GM19023 (cell line): ENCODE measurements at regions not wholly inside any gene's neighbourhood (a gene's known extent, or its start where the extent isn't known, plus 50 kb on each side); places are given as distances from the start of the nearest gene placed in this dataset.
"Not testable (repeated sequence)": the region's sequence is repeated elsewhere in the genome, so short reads cannot be mapped to it uniquely, and the experiment has no call there.

Experiments
- ATAC-seq: cut with Tn5 transposase; IDR thresholded peaks from one replicate; pipeline ENCODE4 v1.9.1; 2021; ENCODE audit warnings: mild to moderate bottlenecking, moderate library complexity; ENCODE audit not compliant: unreplicated experiment

- not testable (repeated sequence) for ATAC-seq
Observed at GRCh38 chr9:104195142-104195541, 101.0 kb downstream of the SMC2 start.

- no peak for ATAC-seq
Observed at GRCh38 chr9:104200456-104200994, 106.4 kb downstream of the SMC2 start.

- no peak for ATAC-seq
Observed at GRCh38 chr9:104206766-104207165, 112.7 kb downstream of the SMC2 start.

DNA sequence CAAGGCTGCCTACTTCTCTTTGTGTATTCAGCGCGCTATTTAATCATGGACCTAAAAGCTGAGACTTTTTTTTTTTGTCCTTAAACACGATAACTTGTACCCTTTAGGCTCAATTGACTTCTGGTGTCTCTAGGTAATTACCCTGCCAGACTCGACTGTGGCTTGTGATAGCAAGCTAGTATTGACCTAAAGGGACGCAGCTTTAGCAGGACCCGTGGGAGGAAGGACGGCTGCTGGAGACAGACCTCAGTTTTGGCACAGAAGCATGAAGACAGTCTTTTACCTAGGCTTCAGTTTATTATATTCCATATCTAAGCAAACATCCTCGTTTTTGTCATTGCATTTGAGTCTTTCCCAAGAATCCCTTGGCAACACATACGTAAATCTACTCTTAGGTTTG is 115.3 kb downstream of the SMC2 start:
- ATAC-seq = no peak

GRCh38 chr9:104227108-104227507 is 133.0 kb downstream of the SMC2 start:
- ATAC-seq = no peak

GRCh38 chr9:104232781-104233341 is 138.8 kb downstream of the SMC2 start:
- ATAC-seq = no peak

DNA sequence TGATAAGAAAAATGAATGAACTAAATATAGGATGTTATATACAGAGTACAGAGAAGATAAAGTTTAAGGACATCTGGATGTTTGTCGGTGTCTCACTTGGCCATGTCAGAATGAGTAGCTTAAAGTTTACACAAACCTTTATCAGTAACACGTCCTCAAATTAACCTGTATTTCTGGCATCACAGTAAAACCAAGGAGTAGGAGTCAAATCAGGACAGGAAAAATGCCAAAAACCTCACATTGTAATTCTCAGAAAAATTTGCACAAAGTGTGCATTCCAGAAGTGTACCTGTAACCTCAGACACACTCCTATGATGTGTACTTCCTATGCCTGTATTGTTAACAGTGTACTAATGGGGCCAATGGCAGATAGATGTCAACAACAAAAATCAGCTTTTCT is 139.3 kb downstream of the SMC2 start:
- no peak for ATAC-seq

- not testable (repeated sequence) for ATAC-seq
Observed at GRCh38 chr9:104234632-104235337, 140.7 kb downstream of the SMC2 start.

DNA sequence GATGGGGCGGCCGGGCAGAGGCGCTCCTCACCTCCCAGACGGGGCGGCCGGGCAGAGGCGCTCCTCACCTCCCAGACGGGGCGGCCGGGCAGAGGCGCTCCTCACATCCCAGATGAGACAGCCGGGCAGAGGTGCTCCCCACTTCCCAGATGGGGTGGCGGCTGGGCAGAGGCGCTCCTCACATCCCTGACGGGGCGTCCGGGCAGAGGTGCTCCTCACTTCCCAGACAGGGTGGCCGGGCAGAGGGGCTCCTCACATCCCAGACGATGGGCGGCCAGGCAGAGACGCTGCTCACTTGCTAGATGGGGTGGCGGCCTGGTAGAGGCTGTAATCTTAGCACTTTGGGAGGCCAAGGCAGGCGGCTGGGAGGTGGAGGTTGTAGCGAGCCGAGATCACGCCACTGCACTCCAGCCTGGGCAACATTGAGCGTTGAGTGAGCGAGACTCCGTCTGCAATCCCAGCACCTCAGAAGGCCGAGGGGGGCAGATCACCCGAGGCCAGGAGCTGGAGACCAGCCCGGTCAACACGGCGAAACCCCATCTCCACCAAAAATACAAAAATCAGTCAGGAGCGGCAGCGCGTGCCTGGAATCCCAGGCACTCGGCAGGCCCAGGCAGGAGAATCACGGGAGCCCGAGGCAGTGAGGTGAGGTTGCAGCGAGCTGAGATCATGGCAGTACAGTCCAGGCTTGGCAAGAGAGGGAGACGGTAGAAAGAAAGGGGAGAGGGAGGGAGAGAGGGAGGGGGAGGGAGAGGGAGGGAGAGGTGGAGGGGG is 141.4 kb downstream of the SMC2 start:
- not testable (repeated sequence) for ATAC-seq

- no peak for ATAC-seq
Observed at GRCh38 chr9:104238668-104239067, 144.6 kb downstream of the SMC2 start.

DNA sequence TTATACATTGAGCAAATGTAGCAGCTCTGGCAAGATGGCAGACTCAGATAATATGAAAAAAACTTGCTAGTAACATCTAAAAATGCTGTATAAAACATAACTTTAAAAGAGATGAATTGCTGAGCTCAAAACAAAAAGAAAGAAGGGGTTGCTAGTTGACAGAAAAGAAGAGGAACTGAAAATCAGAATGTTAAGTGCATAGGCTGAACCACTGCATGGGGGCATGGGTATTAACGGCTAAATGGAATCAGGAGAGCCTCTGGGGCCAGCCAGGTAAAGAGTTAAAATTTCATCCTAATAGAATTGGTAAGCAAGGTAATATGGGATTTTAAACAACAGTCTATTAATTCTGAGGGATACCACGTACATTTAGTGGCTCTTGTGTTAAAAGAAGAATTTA is 146.8 kb downstream of the SMC2 start:
- no peak for ATAC-seq

GRCh38 chr9:104245925-104246324 is 151.8 kb downstream of the SMC2 start:
- no peak for ATAC-seq

- ATAC-seq = no peak
Observed at GRCh38 chr9:104247899-104248460, 153.9 kb downstream of the SMC2 start.

GRCh38 chr9:104256031-104256695 is 162.1 kb downstream of the SMC2 start:
- ATAC-seq = no peak

DNA sequence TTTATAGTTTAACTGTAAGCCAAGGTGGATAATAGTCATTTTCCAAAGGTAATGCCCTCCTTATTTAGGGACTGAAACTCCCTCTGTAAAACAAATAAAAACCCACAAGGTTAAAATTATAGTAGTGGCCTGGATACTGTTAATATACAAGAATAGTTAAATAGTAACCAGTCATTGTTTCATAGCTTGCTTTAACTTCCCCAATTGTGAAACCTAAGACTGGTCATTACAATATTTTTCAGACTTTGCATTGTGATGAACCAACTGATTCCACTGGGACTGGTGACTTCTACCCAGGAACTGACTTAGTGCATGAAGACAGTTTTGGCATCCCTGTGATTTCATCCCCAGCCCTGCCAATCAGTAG is 162.6 kb downstream of the SMC2 start:
- ATAC-seq = no peak

- ATAC-seq = no peak
Observed at GRCh38 chr9:104258296-104259011, 164.3 kb downstream of the SMC2 start.

- no peak for ATAC-seq
Observed at GRCh38 chr9:104260004-104260403, 165.9 kb downstream of the SMC2 start.

DNA sequence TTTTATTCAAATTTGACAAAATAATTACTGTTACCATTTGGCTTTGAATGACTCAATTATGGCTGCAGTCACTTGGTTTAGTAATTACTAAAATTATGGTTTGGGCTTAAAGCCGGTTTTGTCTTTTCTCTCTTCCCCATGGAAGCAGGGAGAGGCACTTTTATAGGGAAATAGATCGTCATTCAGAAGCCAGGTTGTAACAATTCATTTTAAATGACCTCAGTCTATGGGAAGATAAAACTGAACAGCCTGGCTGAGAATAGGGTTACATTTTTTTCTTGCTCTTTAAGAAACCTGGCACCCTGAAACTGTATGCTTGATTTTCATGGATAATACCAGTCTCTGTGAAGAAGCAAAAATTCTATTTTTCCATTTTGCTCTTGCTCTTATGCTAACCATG is 169.8 kb downstream of the SMC2 start:
- ATAC-seq = no peak

- ATAC-seq = no peak
Observed at GRCh38 chr9:104264431-104264830, 170.3 kb downstream of the SMC2 start.

- no peak for ATAC-seq
Observed at GRCh38 chr9:104269374-104269773, 175.3 kb downstream of the SMC2 start.
